Transverse colon (tissue), 4 donors: ENCODE measurements at regions not wholly inside any gene's neighbourhood (a gene's known extent, or its start where the extent isn't known, plus 50 kb on each side); places are given as distances from the start of the nearest gene placed in this dataset.

Source experiments
- EP300 ChIP-seq: sonication (generic); formaldehyde crosslinking; IDR thresholded peaks from one replicate; pipeline ENCODE4 v1.6.1; 2017; ENCODE audit warnings: antibody characterized with exemption, low read depth
- POLR2A ChIP-seq: fragments of 450-650 bp; IDR thresholded peaks from one replicate; pipeline ENCODE4 v1.6.1; 2016; ENCODE audit warnings: antibody characterized with exemption, mild to moderate bottlenecking, moderate library complexity
- POLR2AphosphoS5 ChIP-seq, 3 donors: sonication (generic); formaldehyde crosslinking; IDR thresholded peaks; one replicate each; pipeline ENCODE4 v1.6.1; 2016; ENCODE audit warnings: antibody characterized with exemption in 3 of 3
- TF ChIP-seq, protein P1 (sequence below), 5 experiments: fragments of 200-600 bp in 3 of 5; fragments of 450-650 bp in 2 of 5; sonication (generic) in 3 of 5; IDR thresholded peaks; 1 replicate in 2 of 5; 2 replicates in 3 of 5; pipeline ENCODE4 v1.5.1; 2016 to 2017; ENCODE audit warnings: antibody characterized with exemption in 5 of 5, inconsistent platforms in 3 of 5, mild to moderate bottlenecking in 2 of 5, moderate library complexity in 1 of 5

GRCh38 chr4:177964693-177965168 is 522.5 kb upstream of the AGA start:
- TF ChIP-seq, protein P1, sequence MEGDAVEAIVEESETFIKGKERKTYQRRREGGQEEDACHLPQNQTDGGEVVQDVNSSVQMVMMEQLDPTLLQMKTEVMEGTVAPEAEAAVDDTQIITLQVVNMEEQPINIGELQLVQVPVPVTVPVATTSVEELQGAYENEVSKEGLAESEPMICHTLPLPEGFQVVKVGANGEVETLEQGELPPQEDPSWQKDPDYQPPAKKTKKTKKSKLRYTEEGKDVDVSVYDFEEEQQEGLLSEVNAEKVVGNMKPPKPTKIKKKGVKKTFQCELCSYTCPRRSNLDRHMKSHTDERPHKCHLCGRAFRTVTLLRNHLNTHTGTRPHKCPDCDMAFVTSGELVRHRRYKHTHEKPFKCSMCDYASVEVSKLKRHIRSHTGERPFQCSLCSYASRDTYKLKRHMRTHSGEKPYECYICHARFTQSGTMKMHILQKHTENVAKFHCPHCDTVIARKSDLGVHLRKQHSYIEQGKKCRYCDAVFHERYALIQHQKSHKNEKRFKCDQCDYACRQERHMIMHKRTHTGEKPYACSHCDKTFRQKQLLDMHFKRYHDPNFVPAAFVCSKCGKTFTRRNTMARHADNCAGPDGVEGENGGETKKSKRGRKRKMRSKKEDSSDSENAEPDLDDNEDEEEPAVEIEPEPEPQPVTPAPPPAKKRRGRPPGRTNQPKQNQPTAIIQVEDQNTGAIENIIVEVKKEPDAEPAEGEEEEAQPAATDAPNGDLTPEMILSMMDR (IDR thresholded peaks at IDR 0.05) = no peak
- no peak for TF ChIP-seq POLR2A
- no peak for TF ChIP-seq POLR2AphosphoS5 (IDR thresholded peaks at IDR 0.05)
- no peak for TF ChIP-seq EP300
